ENCODE measurements at regions not wholly inside any gene's neighbourhood (a gene's known extent, or its start where the extent isn't known, plus 50 kb on each side); places are given as distances from the start of the nearest gene placed in this dataset.

GRCh38 chr6:3512832-3513231 lies 56.0 kb upstream of the SLC22A23 start:
- DNase-seq (ENCODE audit: extremely low spot score), result no peak
- no peak for TF ChIP-seq CTCF (IDR thresholded peaks at IDR 0.05; ENCODE audit: control extremely low read depth, extremely low read depth, low read depth, missing control alignments)
- ChIA-PET POLR2A (no interaction called here), CTCF (no interaction called here)

GRCh38 chr6:3510617-3511016 lies 53.8 kb upstream of the SLC22A23 start:
- no peak for DNase-seq (ENCODE audit: extremely low spot score)
- no peak for TF ChIP-seq CTCF (IDR thresholded peaks at IDR 0.05; ENCODE audit: control extremely low read depth, extremely low read depth, low read depth, missing control alignments)
- POLR2A ChIA-PET, result no interaction called here
- CTCF ChIA-PET, result interaction anchor here (0.8 to 1.4 kb wide), 3 partner anchors 21 to 231 kb away, joined by 3 to 5 read pairs (median 3); partner anchors contain the start of gene SLC22A23

- ChIA-PET POLR2A (no interaction called here), CTCF (interaction anchor here (0.8 to 1.4 kb wide), 3 partner anchors 21 to 230 kb away, joined by 3 to 5 read pairs (median 3); partner anchors contain the start of gene SLC22A23)
- TF ChIP-seq CTCF (IDR thresholded peaks at IDR 0.05; ENCODE audit: control extremely low read depth, extremely low read depth, low read depth, missing control alignments), result no peak
- no peak for DNase-seq (ENCODE audit: extremely low spot score)
These were observed 53.3 kb upstream of the SLC22A23 start for GRCh38 chr6:3510178-3510577.

- no peak for DNase-seq (ENCODE audit: extremely low spot score)
- ChIA-PET CTCF (interaction anchor here (1.4 kb wide), 1 partner anchor 20 kb away, joined by 3 read pairs; no protein-coding TSS in a partner anchor), POLR2A (no interaction called here)
- TF ChIP-seq CTCF (IDR thresholded peaks at IDR 0.05; ENCODE audit: control extremely low read depth, extremely low read depth, low read depth, missing control alignments), result no peak
These were observed 52.5 kb upstream of the SLC22A23 start for GRCh38 chr6:3509336-3509735.

GRCh38 chr6:3506751-3507383 lies 50.0 kb upstream of the SLC22A23 start:
- no peak for TF ChIP-seq CTCF (IDR thresholded peaks at IDR 0.05; ENCODE audit: control extremely low read depth, extremely low read depth, low read depth, missing control alignments)
- ChIA-PET CTCF (no interaction called here), POLR2A (no interaction called here)
- DNase-seq (ENCODE audit: extremely low spot score), result no peak
